Trophoblast cell (in vitro differentiated cells and primary cell): ENCODE measurements at regions not wholly inside any gene's neighbourhood (a gene's known extent, or its start where the extent isn't known, plus 50 kb on each side); places are given as distances from the start of the nearest gene placed in this dataset.

ENCODE experiments used
- DNase-seq, 2 donors: peaks; one replicate each; pipeline ENCODE4 v3.0.0-alpha.2; 2016
- H2AFZ ChIP-seq: 2 replicates; pipeline ENCODE4 v1.6.1; 2013; ENCODE audit warnings: low read length, moderate library complexity, mild to moderate bottlenecking; ENCODE audit not compliant: insufficient read depth, poor library complexity
- H2AK5ac ChIP-seq: 2 replicates; pipeline ENCODE4 v1.6.1; 2013; ENCODE audit warnings: mild to moderate bottlenecking, low read length
- H2BK120ac ChIP-seq: 2 replicates; pipeline ENCODE4 v1.6.1; 2013; ENCODE audit warnings: low read length, mild to moderate bottlenecking, moderate library complexity; ENCODE audit not compliant: insufficient read depth, poor library complexity
- H2BK12ac ChIP-seq: 2 replicates; pipeline ENCODE4 v1.6.1; 2013; ENCODE audit warnings: mild to moderate bottlenecking, low read length, moderate library complexity
- H2BK5ac ChIP-seq: 2 replicates; pipeline ENCODE4 v1.6.1; 2013; ENCODE audit warnings: low read length, low read depth, moderate library complexity, mild to moderate bottlenecking; ENCODE audit not compliant: poor library complexity
- H3K14ac ChIP-seq: 2 replicates; pipeline ENCODE4 v1.6.1; 2013; ENCODE audit warnings: mild to moderate bottlenecking, low read length
- H3K18ac ChIP-seq: 2 replicates; pipeline ENCODE4 v1.6.1; 2013; ENCODE audit warnings: mild to moderate bottlenecking, low read length
- H3K23ac ChIP-seq: 2 replicates; pipeline ENCODE4 v1.6.1; 2013; ENCODE audit warnings: low read length
- H3K27ac ChIP-seq: 2 replicates; pipeline ENCODE4 v1.5.1; 2013; ENCODE audit warnings: low read depth, mild to moderate bottlenecking, inconsistent platforms, low read length, moderate library complexity
- H3K27me3 ChIP-seq: 2 replicates; pipeline ENCODE4 v1.6.1; 2013; ENCODE audit warnings: inconsistent platforms, mild to moderate bottlenecking, low read length, moderate library complexity; ENCODE audit not compliant: insufficient read depth
- H3K36me3 ChIP-seq, 2 experiments: 1 replicate in 1 of 2; 2 replicates in 1 of 2; pipeline ENCODE4 v1.6.1; 2013; ENCODE audit warnings: low read length in 2 of 2, mild to moderate bottlenecking in 2 of 2, moderate library complexity in 1 of 2; ENCODE audit not compliant: insufficient read depth in 2 of 2, control insufficient read depth in 1 of 2
- H3K4ac ChIP-seq: 2 replicates; pipeline ENCODE4 v1.6.1; 2013; ENCODE audit warnings: low read depth, mild to moderate bottlenecking, low read length, moderate library complexity
- H3K4me1 ChIP-seq, 2 experiments: 1 replicate in 1 of 2; 2 replicates in 1 of 2; pipeline ENCODE4 v1.6.1; 2013; ENCODE audit warnings: low read length in 2 of 2, mild to moderate bottlenecking in 2 of 2, moderate library complexity in 1 of 2; ENCODE audit not compliant: insufficient read depth in 2 of 2, control insufficient read depth in 1 of 2
- H3K4me2 ChIP-seq: 2 replicates; pipeline ENCODE4 v1.6.1; 2013; ENCODE audit warnings: inconsistent platforms, mild to moderate bottlenecking, low read length, moderate library complexity
- H3K4me3 ChIP-seq: 2 replicates; pipeline ENCODE4 v1.5.1; 2013; ENCODE audit warnings: mild to moderate bottlenecking, low read depth, low read length, inconsistent platforms
- H3K79me1 ChIP-seq: one replicate; pipeline ENCODE4 v1.6.1; 2013; ENCODE audit warnings: low read length
- H3K79me2 ChIP-seq: 2 replicates; pipeline ENCODE4 v1.6.1; 2013; ENCODE audit warnings: low read length, mild to moderate bottlenecking; ENCODE audit not compliant: control insufficient read depth, insufficient read depth, poor library complexity
- H3K9ac ChIP-seq: 2 replicates; pipeline ENCODE4 v1.6.1; 2013; ENCODE audit warnings: mild to moderate bottlenecking, low read length
- H3K9me3 ChIP-seq: 2 replicates; pipeline ENCODE4 v1.6.1; 2013; ENCODE audit warnings: low read depth, mild to moderate bottlenecking, control low read depth, inconsistent platforms, low read length; ENCODE audit not compliant: insufficient read depth
- H4K12ac ChIP-seq: 2 replicates; pipeline ENCODE4 v1.6.1; 2013; ENCODE audit warnings: low read depth, mild to moderate bottlenecking, low read length, moderate library complexity
- H4K8ac ChIP-seq: 2 replicates; pipeline ENCODE4 v1.6.1; 2013; ENCODE audit warnings: low read depth, mild to moderate bottlenecking, low read length, moderate library complexity
- H4K91ac ChIP-seq: one replicate; pipeline ENCODE4 v1.6.1; 2013; ENCODE audit warnings: low read depth, mild to moderate bottlenecking, low read length, moderate library complexity
- WGBS: extraction: QIAGEN DNeasy Blood & Tissue Kit; methylation state at CpG from one replicate; pipeline ENCODE4 v1.1.7; 2013; ENCODE audit warnings: missing lambda C conversion rate; ENCODE audit not compliant: insufficient read length, insufficient coverage; ENCODE audit errors: extremely low coverage; 5-methylcytosine and 5-hydroxymethylcytosine counted together

GRCh38 chr11:26158251-26158650 lies 173.7 kb upstream of the ANO3 start:
- no peak for DNase-seq
- Histone ChIP-seq H2AK5ac (no peak overlapping the region), H3K4ac (no peak overlapping the region), H3K4me3 (no peak overlapping the region), H2BK120ac (no peak overlapping the region), H3K4me2 (no peak overlapping the region), H3K18ac (no peak overlapping the region), H3K9ac (no peak overlapping the region), H4K8ac (no peak overlapping the region), H3K14ac (no peak overlapping the region), H3K4me1 (no peaks in the 10 kb centered on the region), H4K91ac (no peak overlapping the region), H3K23ac (no peak overlapping the region), H3K9me3 (no peaks in the 10 kb centered on the region), H2BK5ac (no peak overlapping the region), H3K27me3 (no peaks in the 10 kb centered on the region), H2AFZ (no peak overlapping the region), H3K36me3 (no peaks in the 10 kb centered on the region), H2BK12ac (no peak overlapping the region), H3K27ac (no peak overlapping the region), H3K79me2 (no peaks in the 10 kb centered on the region), H4K12ac (no peak overlapping the region), H3K79me1 (no peaks in the 10 kb centered on the region)
- no CpG with 5 or more reads among the region's 3 CpGs for WGBS

GRCh38 chr11:26162291-26162690 lies 169.6 kb upstream of the ANO3 start:
- no peak overlapping the region for H3K27ac ChIP-seq
- no CpG with 5 or more reads among the region's 2 CpGs for WGBS

GRCh38 chr11:26186389-26186788 lies 145.5 kb upstream of the ANO3 start:
- H3K4me1 ChIP-seq: no peaks in the 10 kb centered on the region
- no peak overlapping the region for H3K4me2 ChIP-seq
- no peak overlapping the region for H3K14ac ChIP-seq
- H2AK5ac ChIP-seq: no peak overlapping the region
- H2BK120ac ChIP-seq: no peak overlapping the region
- H3K36me3 ChIP-seq: no peaks in the 10 kb centered on the region
- no peak overlapping the region for H2BK5ac ChIP-seq
- H3K9me3 ChIP-seq: no peaks in the 10 kb centered on the region
- no peak overlapping the region for H4K91ac ChIP-seq
- no peaks in the 10 kb centered on the region for H3K79me1 ChIP-seq
- H3K9ac ChIP-seq: no peak overlapping the region
- no peaks in the 10 kb centered on the region for H3K79me2 ChIP-seq
- no peak overlapping the region for H3K27ac ChIP-seq
- H3K23ac ChIP-seq: no peak overlapping the region
- WGBS: no CpG with 5 or more reads among the region's 2 CpGs
- DNase-seq: peak; percentile 4 to 84
- H4K12ac ChIP-seq: no peak overlapping the region
- H3K18ac ChIP-seq: no peak overlapping the region
- H3K4me3 ChIP-seq: no peak overlapping the region
- no peak overlapping the region for H3K4ac ChIP-seq
- no peak overlapping the region for H2BK12ac ChIP-seq
- H4K8ac ChIP-seq: no peak overlapping the region
- H3K27me3 ChIP-seq: no peaks in the 10 kb centered on the region
- H2AFZ ChIP-seq: no peak overlapping the region

More at GRCh38 chr11:26162291-26162690, 169.6 kb upstream of the ANO3 start:
- Histone ChIP-seq H4K8ac (no peak overlapping the region), H2BK5ac (no peak overlapping the region), H3K18ac (no peak overlapping the region), H4K12ac (no peak overlapping the region), H3K79me2 (no peaks in the 10 kb centered on the region), H4K91ac (no peak overlapping the region), H3K14ac (no peak overlapping the region), H2AK5ac (no peak overlapping the region), H3K9ac (no peak overlapping the region), H3K27me3 (no peaks in the 10 kb centered on the region), H3K36me3 (no peaks in the 10 kb centered on the region), H3K4me3 (no peak overlapping the region), H2BK12ac (no peak overlapping the region), H3K4me2 (no peak overlapping the region), H3K79me1 (no peaks in the 10 kb centered on the region), H3K4ac (no peak overlapping the region), H2AFZ (no peak overlapping the region), H3K9me3 (no peaks in the 10 kb centered on the region), H3K4me1 (no peaks in the 10 kb centered on the region), H3K23ac (no peak overlapping the region), H2BK120ac (no peak overlapping the region)
- DNase-seq: no peak

- Histone ChIP-seq H3K79me1 (no peaks in the 10 kb centered on the region), H4K12ac (no peak overlapping the region), H2BK12ac (no peak overlapping the region), H3K36me3 (no peaks in the 10 kb centered on the region), H2AK5ac (no peak overlapping the region), H3K18ac (no peak overlapping the region), H3K14ac (no peak overlapping the region), H3K9ac (no peak overlapping the region), H3K27me3 (no peaks in the 10 kb centered on the region), H3K9me3 (no peaks in the 10 kb centered on the region), H3K4me3 (no peak overlapping the region), H3K4me2 (no peak overlapping the region), H3K4me1 (no peaks in the 10 kb centered on the region), H4K91ac (no peak overlapping the region), H4K8ac (no peak overlapping the region), H2BK120ac (no peak overlapping the region), H2BK5ac (no peak overlapping the region), H3K4ac (no peak overlapping the region), H3K79me2 (no peaks in the 10 kb centered on the region), H2AFZ (no peak overlapping the region), H3K27ac (no peak overlapping the region), H3K23ac (no peak overlapping the region)
- no CpG with 5 or more reads among the region's 2 CpGs for WGBS
- peak; percentile 85 to 98 for DNase-seq
Measured at GRCh38 chr11:26187639-26188038, 144.3 kb upstream of the ANO3 start.
